MM.1S (cell line): ENCODE measurements at regions not wholly inside any gene's neighbourhood (a gene's known extent, or its start where the extent isn't known, plus 50 kb on each side); places are given as distances from the start of the nearest gene placed in this dataset.

Experiments used
- DNase-seq: peaks from one replicate; pipeline ENCODE4 v3.0.0-alpha.2; 2015
- H2AFZ ChIP-seq: fragments of 300-600 bp; sonication (generic); 2 replicates; pipeline ENCODE4 v1.6.0; 2016; ENCODE audit warnings: antibody characterized with exemption, low read length
- H3F3A ChIP-seq: fragments of 300-600 bp; sonication (generic); 2 replicates; pipeline ENCODE4 v1.6.1; 2016; ENCODE audit warnings: mild to moderate bottlenecking, antibody characterized with exemption, low read length, moderate library complexity, mixed read lengths; ENCODE audit not compliant: insufficient read depth
- H3K27ac ChIP-seq: fragments of 300-600 bp; sonication (generic); 2 replicates; pipeline ENCODE4 v1.5.1; 2016; ENCODE audit warnings: mild to moderate bottlenecking, low read length
- H3K27me3 ChIP-seq: fragments of 300-600 bp; sonication (generic); replicated peaks from 2 replicates; pipeline ENCODE4 v1.6.0; 2016; ENCODE audit warnings: low read length; ENCODE audit not compliant: insufficient read depth
- H3K36me3 ChIP-seq: fragments of 300-600 bp; sonication (generic); replicated peaks from 2 replicates; pipeline ENCODE4 v1.6.1; 2016; ENCODE audit warnings: mild to moderate bottlenecking, low read length, mixed read lengths; ENCODE audit not compliant: insufficient read depth
- H3K4me1 ChIP-seq: fragments of 300-600 bp; sonication (generic); 2 replicates; pipeline ENCODE4 v1.6.1; 2016; ENCODE audit warnings: low read length, mixed read lengths
- H3K4me2 ChIP-seq: fragments of 300-600 bp; sonication (generic); 2 replicates; pipeline ENCODE4 v1.6.0; 2016; ENCODE audit warnings: low read depth, low read length
- H3K4me3 ChIP-seq: fragments of 300-600 bp; sonication (generic); 2 replicates; pipeline ENCODE4 v1.5.1; 2016; ENCODE audit warnings: low read length, mixed read lengths
- H3K79me2 ChIP-seq: fragments of 300-600 bp; sonication (generic); 2 replicates; pipeline ENCODE4 v1.6.1; 2016; ENCODE audit warnings: mixed run types, low read length, mixed read lengths
- H3K9ac ChIP-seq: fragments of 300-600 bp; sonication (generic); 2 replicates; pipeline ENCODE4 v1.6.1; 2016; ENCODE audit warnings: low read length, mixed read lengths
- H3K9me2 ChIP-seq: fragments of 300-600 bp; sonication (generic); replicated peaks from 2 replicates; pipeline ENCODE4 v1.6.1; 2016; ENCODE audit warnings: mild to moderate bottlenecking, low read length, mixed read lengths; ENCODE audit not compliant: insufficient read depth
- H3K9me3 ChIP-seq: fragments of 300-600 bp; sonication (generic); replicated peaks from 2 replicates; pipeline ENCODE4 v1.6.1; 2016; ENCODE audit warnings: mild to moderate bottlenecking, low read length, mixed read lengths; ENCODE audit not compliant: insufficient read depth
- H4K20me1 ChIP-seq: fragments of 300-600 bp; sonication (generic); 2 replicates; pipeline ENCODE4 v1.6.1; 2016; ENCODE audit warnings: mild to moderate bottlenecking, low read length, moderate library complexity, mixed read lengths; ENCODE audit not compliant: insufficient read depth
- CTCF ChIP-seq: fragments of 300-600 bp; sonication (generic); IDR thresholded peaks from 2 replicates; pipeline ENCODE4 v1.5.1; 2016; ENCODE audit warnings: antibody characterized with exemption, low read length, mixed read lengths
- EZH2 ChIP-seq: fragments of 300-600 bp; sonication (generic); optimal IDR thresholded peaks from 2 replicates; pipeline ENCODE3; 2017; ENCODE audit warnings: low read depth, mild to moderate bottlenecking, antibody characterized with exemption, low read length, mixed read lengths
- EZH2phosphoT487 ChIP-seq: fragments of 300-600 bp; sonication (generic); IDR thresholded peaks from 2 replicates; pipeline ENCODE4 v1.6.1; 2018; ENCODE audit warnings: antibody characterized with exemption, low read length

- Histone ChIP-seq H3K4me3 (peak overlapping the region; percentile 16), H2AFZ (0 out of 2 replicates have a peak overlapping the region, but pooled peaks have one; percentile 8), H3F3A (peaks cover 18% of the 10 kb centered on the region)
Observed at GRCh38 chr21:14686466-14687267, 140.6 kb upstream of the SAMSN1 start.

GRCh38 chr21:14685568-14685967 is 139.5 kb upstream of the SAMSN1 start:
- Histone ChIP-seq H3K27ac (peak overlapping the region; percentile 63; the same call in 1 of the 2 replicates), H3K79me2 (no peaks in the 10 kb centered on the region), H3K4me2 (peak overlapping the region; percentile 8; the same call in 1 of the 2 replicates), H2AFZ (no peak overlapping the region), H3F3A (peaks cover 18% of the 10 kb centered on the region), H3K4me1 (peaks cover 48% of the 10 kb centered on the region), H3K9ac (no peak overlapping the region), H3K9me3 (no peaks in the 10 kb centered on the region), H3K27me3 (no peaks in the 10 kb centered on the region), H3K4me3 (no peak overlapping the region), H3K9me2 (no peaks in the 10 kb centered on the region), H4K20me1 (no peaks in the 10 kb centered on the region), H3K36me3 (no peaks in the 10 kb centered on the region)
- TF ChIP-seq EZH2 (no peak), CTCF (no peak), EZH2phosphoT487 (no peak)
- DNase-seq = peak; percentile 36

More at GRCh38 chr21:14686466-14687267, 140.6 kb upstream of the SAMSN1 start:
- Histone ChIP-seq H3K4me2 (peak overlapping the region; percentile 54), H3K9me3 (no peaks in the 10 kb centered on the region), H3K9ac (no peak overlapping the region), H4K20me1 (no peaks in the 10 kb centered on the region), H3K79me2 (no peaks in the 10 kb centered on the region), H3K27me3 (no peaks in the 10 kb centered on the region), H3K36me3 (no peaks in the 10 kb centered on the region), H3K27ac (peak overlapping the region; percentile 63; the same call in 1 of the 2 replicates), H3K4me1 (peaks cover 49% of the 10 kb centered on the region), H3K9me2 (no peaks in the 10 kb centered on the region)
- peak; percentile 78 for DNase-seq
- no peak for TF ChIP-seq EZH2
- no peak for TF ChIP-seq CTCF
- no peak for TF ChIP-seq EZH2phosphoT487

GRCh38 chr21:14684071-14684470 is 138.0 kb upstream of the SAMSN1 start:
- Histone ChIP-seq H3K4me3 (no peak overlapping the region), H3K27ac (no peak overlapping the region), H3F3A (peaks cover 18% of the 10 kb centered on the region), H3K9me2 (no peaks in the 10 kb centered on the region), H3K4me2 (no peak overlapping the region), H3K36me3 (no peaks in the 10 kb centered on the region), H3K9me3 (no peaks in the 10 kb centered on the region), H3K9ac (no peak overlapping the region), H2AFZ (no peak overlapping the region), H3K79me2 (no peaks in the 10 kb centered on the region), H4K20me1 (no peaks in the 10 kb centered on the region), H3K27me3 (no peaks in the 10 kb centered on the region), H3K4me1 (peaks cover 48% of the 10 kb centered on the region)
- no peak for DNase-seq
- no peak for TF ChIP-seq EZH2
- TF ChIP-seq EZH2phosphoT487 = no peak
- no peak for TF ChIP-seq CTCF
